Immature natural killer cell (primary cell): ENCODE measurements at regions not wholly inside any gene's neighbourhood (a gene's known extent, or its start where the extent isn't known, plus 50 kb on each side); places are given as distances from the start of the nearest gene placed in this dataset.

Experiments used
- DNase-seq, 3 donors: peaks; one replicate each; pipeline ENCODE4 v3.0.0; 2022; ENCODE audit warnings: mixed read lengths in 1 of 3
- H3K27ac Mint-ChIP-seq, 6 donors: one replicate each; pipeline ENCODE4 v1.8.0; 2020; ENCODE audit warnings: mixed read lengths in 6 of 6, mild to moderate bottlenecking in 5 of 6, inconsistent platforms in 4 of 6, moderate library complexity in 3 of 6
- H3K27me3 Mint-ChIP-seq, 3 donors: one replicate each; pipeline ENCODE4 v1.8.0; 2020 to 2021; ENCODE audit warnings: low read depth in 3 of 3, mild to moderate bottlenecking in 3 of 3, mixed read lengths in 3 of 3, moderate library complexity in 3 of 3, inconsistent platforms in 1 of 3
- H3K36me3 Mint-ChIP-seq, 3 donors: one replicate each; pipeline ENCODE4 v1.8.0; 2020; ENCODE audit warnings: mixed read lengths in 3 of 3, inconsistent platforms in 2 of 3, mild to moderate bottlenecking in 2 of 3
- H3K4me1 Mint-ChIP-seq, 2 donors: one replicate each; pipeline ENCODE4 v1.8.0; 2020; ENCODE audit warnings: inconsistent platforms in 2 of 2, mild to moderate bottlenecking in 2 of 2, mixed read lengths in 2 of 2, moderate library complexity in 1 of 2
- H3K4me3 Mint-ChIP-seq, 5 donors: one replicate each; pipeline ENCODE4 v1.8.0; 2020; ENCODE audit warnings: mild to moderate bottlenecking in 5 of 5, mixed read lengths in 5 of 5, inconsistent platforms in 3 of 5, moderate library complexity in 3 of 5
- H3K9me3 Mint-ChIP-seq, 6 donors: one replicate each; pipeline ENCODE4 v1.8.0; 2020; ENCODE audit warnings: mild to moderate bottlenecking in 6 of 6, mixed read lengths in 6 of 6, inconsistent platforms in 4 of 6, moderate library complexity in 3 of 6

DNA sequence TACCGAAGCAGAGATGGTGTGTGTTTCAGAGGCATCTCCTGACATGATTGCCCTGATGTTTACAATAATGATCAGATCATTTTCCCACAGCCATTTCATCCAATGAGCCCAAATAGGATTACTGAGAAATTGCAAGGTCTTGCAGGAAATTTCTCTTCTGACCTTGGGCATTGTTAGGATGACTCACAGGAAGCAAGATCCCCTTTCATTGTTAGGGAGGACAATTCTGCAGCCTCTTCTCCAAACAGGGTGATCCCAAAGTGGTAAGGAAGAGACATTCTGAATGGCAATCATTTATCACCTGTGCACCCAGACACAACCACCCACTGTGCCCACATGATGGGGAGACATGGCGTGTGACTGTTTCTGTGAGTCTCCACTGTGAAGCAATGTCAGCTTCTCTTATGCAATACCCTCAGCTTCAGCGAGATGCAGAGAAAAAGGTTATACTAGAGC is 306.7 kb upstream of the XYLT1 start:
- Mint-ChIP-seq H3K9me3 (peaks cover 0 to 3% (median 0%) of the 10 kb centered on the region in 6 donors), H3K27ac (no peak overlapping the region), H3K36me3 (no peaks in the 10 kb centered on the region), H3K4me3 (no peak overlapping the region), H3K4me1 (no peaks in the 10 kb centered on the region), H3K27me3 (peaks cover under 1 to 9% (median 2%) of the 10 kb centered on the region in 3 donors)
- DNase-seq: no peak

GRCh38 chr16:17776888-17777287 is 306.1 kb upstream of the XYLT1 start:
- Mint-ChIP-seq H3K36me3 (no peaks in the 10 kb centered on the region), H3K4me3 (no peak overlapping the region), H3K27ac (no peak overlapping the region), H3K4me1 (no peaks in the 10 kb centered on the region), H3K27me3 (peaks cover 0 to 9% (median 2%) of the 10 kb centered on the region in 3 donors), H3K9me3 (peaks cover 0 to 3% (median 0%) of the 10 kb centered on the region in 6 donors)
- no peak for DNase-seq

DNA sequence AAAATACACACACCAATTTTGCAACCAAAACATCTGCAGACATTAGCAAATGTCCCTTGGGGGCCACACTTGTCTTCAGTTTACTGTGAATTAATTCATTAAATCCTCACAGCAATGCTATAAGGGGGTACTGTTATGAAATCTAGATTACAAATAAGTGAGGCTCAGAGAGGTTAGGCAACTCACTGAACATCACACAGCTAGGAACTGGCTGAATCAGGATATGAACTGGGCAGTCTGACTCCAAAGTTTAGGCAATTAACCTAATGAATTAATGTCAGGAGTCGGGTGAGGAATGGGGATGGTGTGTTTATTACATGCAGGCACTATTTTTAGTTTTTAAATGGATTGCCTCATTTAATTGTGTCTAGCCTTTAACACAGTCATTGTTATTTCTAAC is 305.7 kb upstream of the XYLT1 start:
- peaks cover 0 to 9% (median 2%) of the 10 kb centered on the region in 3 donors for H3K27me3 Mint-ChIP-seq
- H3K9me3 Mint-ChIP-seq: peaks cover 0 to 3% (median 0%) of the 10 kb centered on the region in 6 donors
- H3K4me1 Mint-ChIP-seq: no peaks in the 10 kb centered on the region
- H3K36me3 Mint-ChIP-seq: no peaks in the 10 kb centered on the region
- DNase-seq: no peak
- H3K27ac Mint-ChIP-seq: no peak overlapping the region
- H3K4me3 Mint-ChIP-seq: no peak overlapping the region

GRCh38 chr16:17775061-17775460 is 304.3 kb upstream of the XYLT1 start:
- H3K36me3 Mint-ChIP-seq: no peaks in the 10 kb centered on the region
- no peaks in the 10 kb centered on the region for H3K4me1 Mint-ChIP-seq
- no peak overlapping the region for H3K4me3 Mint-ChIP-seq
- no peak for DNase-seq
- peaks cover 0 to 5% (median 0%) of the 10 kb centered on the region in 6 donors for H3K9me3 Mint-ChIP-seq
- no peak overlapping the region for H3K27ac Mint-ChIP-seq
- peaks cover 0 to 9% (median 4%) of the 10 kb centered on the region in 3 donors for H3K27me3 Mint-ChIP-seq

GRCh38 chr16:17773698-17774101 is 302.9 kb upstream of the XYLT1 start:
- H3K4me1 Mint-ChIP-seq: no peaks in the 10 kb centered on the region
- no peak for DNase-seq
- H3K27ac Mint-ChIP-seq: no peak overlapping the region
- no peak overlapping the region for H3K4me3 Mint-ChIP-seq
- H3K9me3 Mint-ChIP-seq: peaks cover 0 to 5% (median 0%) of the 10 kb centered on the region in 6 donors
- H3K27me3 Mint-ChIP-seq: peaks cover 4 to 9% (median 6%) of the 10 kb centered on the region in 3 donors
- H3K36me3 Mint-ChIP-seq: no peaks in the 10 kb centered on the region

GRCh38 chr16:17770104-17770503 is 299.3 kb upstream of the XYLT1 start:
- Mint-ChIP-seq H3K9me3 (peaks cover 0 to 2% (median 0%) of the 10 kb centered on the region in 6 donors), H3K36me3 (no peaks in the 10 kb centered on the region), H3K27me3 (peaks cover 0 to 6% (median 5%) of the 10 kb centered on the region in 3 donors), H3K4me1 (no peaks in the 10 kb centered on the region), H3K4me3 (no peak overlapping the region), H3K27ac (no peak overlapping the region)
- no peak for DNase-seq

DNA sequence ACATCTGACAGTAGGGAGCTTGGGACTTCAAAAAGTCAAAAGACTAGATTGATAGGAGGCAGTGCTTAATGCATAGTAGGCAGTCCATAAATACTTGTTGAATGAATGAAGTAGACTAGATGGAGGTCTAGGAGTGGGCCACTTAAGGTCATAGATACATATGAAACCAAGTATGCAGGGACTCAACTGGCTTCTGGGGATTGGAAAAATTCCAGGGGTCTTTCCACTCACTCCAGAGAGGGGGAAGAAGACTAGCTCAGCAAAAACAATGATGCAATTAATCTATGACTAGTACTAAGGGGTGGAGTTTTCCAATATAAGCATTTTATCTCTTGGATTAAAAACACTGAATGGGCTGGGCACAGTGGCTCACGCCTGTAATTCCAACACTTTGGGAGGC is 298.3 kb upstream of the XYLT1 start:
- no peaks in the 10 kb centered on the region for H3K36me3 Mint-ChIP-seq
- no peak for DNase-seq
- no peak overlapping the region for H3K27ac Mint-ChIP-seq
- H3K9me3 Mint-ChIP-seq: peaks cover 0 to 2% (median 0%) of the 10 kb centered on the region in 6 donors
- H3K4me3 Mint-ChIP-seq: no peak overlapping the region
- peaks cover 0 to 6% (median 5%) of the 10 kb centered on the region in 3 donors for H3K27me3 Mint-ChIP-seq
- no peaks in the 10 kb centered on the region for H3K4me1 Mint-ChIP-seq

- no peak for DNase-seq
- H3K36me3 Mint-ChIP-seq: no peaks in the 10 kb centered on the region
- no peaks in the 10 kb centered on the region for H3K4me1 Mint-ChIP-seq
- H3K27ac Mint-ChIP-seq: no peak overlapping the region
- no peak overlapping the region for H3K4me3 Mint-ChIP-seq
- peaks cover 0 to 3% (median 0%) of the 10 kb centered on the region in 6 donors for H3K9me3 Mint-ChIP-seq
- peaks cover 0 to 6% (median 5%) of the 10 kb centered on the region in 3 donors for H3K27me3 Mint-ChIP-seq
These were observed 297.5 kb upstream of the XYLT1 start for GRCh38 chr16:17768257-17768656.

GRCh38 chr16:17766012-17766411 is 295.3 kb upstream of the XYLT1 start:
- Mint-ChIP-seq H3K27ac (no peak overlapping the region), H3K27me3 (peaks cover 4 to 8% (median 6%) of the 10 kb centered on the region in 3 donors), H3K9me3 (peaks cover 0 to 3% (median 0%) of the 10 kb centered on the region in 6 donors), H3K4me3 (no peak overlapping the region), H3K4me1 (no peaks in the 10 kb centered on the region), H3K36me3 (no peaks in the 10 kb centered on the region)
- no peak for DNase-seq

DNA sequence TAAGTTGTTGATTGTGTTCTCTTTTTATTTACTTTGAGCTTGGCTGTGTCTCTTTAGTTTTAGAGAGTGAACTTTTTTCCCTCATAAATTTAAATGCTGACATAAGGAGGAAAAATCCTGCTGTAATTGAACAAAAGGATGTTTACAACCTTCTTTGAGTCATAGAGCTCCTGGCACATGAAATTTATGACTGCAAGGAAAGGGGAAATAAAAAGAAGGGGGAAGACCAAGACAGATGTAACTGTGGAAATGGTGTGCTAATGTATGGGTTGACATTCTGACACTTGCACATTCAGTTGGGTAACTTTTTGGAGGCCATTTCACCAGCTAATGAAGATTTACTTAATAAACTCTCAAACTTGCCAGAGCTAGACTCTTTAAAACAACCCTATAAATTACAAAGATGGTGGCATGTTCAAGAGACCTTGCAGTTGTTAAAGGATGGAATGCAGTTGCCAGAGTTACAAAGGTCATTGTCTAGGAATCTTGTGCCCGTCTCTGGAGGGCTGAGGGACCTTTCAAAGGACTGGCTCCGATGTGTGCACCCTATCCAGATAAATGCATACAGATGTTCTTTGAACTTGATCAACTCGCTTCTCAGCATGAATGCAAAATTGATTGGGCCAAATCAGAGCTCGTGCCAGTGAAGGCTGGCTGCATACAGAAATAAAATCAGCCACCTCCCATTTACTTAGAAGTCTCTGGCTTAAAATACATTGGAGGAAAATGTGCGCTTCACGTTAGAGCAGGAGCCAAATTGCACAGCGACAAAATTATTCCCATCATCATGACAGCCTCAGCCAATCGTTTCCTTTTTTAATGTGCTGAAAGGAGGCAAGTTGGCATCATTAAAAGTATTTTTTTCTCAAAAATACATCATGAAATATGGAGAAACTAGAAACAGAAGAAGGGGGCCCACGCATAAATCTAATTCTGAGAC is 289.0 kb upstream of the XYLT1 start:
- H3K27ac Mint-ChIP-seq: no peak overlapping the region
- no peaks in the 10 kb centered on the region for H3K36me3 Mint-ChIP-seq
- no peak for DNase-seq
- H3K4me3 Mint-ChIP-seq: no peak overlapping the region
- no peaks in the 10 kb centered on the region for H3K4me1 Mint-ChIP-seq
- peaks cover 3 to 7% (median 4%) of the 10 kb centered on the region in 3 donors for H3K27me3 Mint-ChIP-seq
- peaks cover 0 to 2% (median 0%) of the 10 kb centered on the region in 6 donors for H3K9me3 Mint-ChIP-seq

GRCh38 chr16:17757808-17758207 is 287.0 kb upstream of the XYLT1 start:
- Mint-ChIP-seq H3K4me1 (no peaks in the 10 kb centered on the region), H3K36me3 (no peaks in the 10 kb centered on the region), H3K9me3 (no peaks in the 10 kb centered on the region), H3K27me3 (peaks cover 3 to 7% (median 4%) of the 10 kb centered on the region in 3 donors), H3K4me3 (no peak overlapping the region), H3K27ac (no peak overlapping the region)
- DNase-seq: no peak

GRCh38 chr16:17755158-17755557 is 284.4 kb upstream of the XYLT1 start:
- Mint-ChIP-seq H3K27me3 (peaks cover 0 to 6% (median 4%) of the 10 kb centered on the region in 3 donors), H3K4me3 (no peak overlapping the region), H3K27ac (no peak overlapping the region), H3K9me3 (no peaks in the 10 kb centered on the region), H3K4me1 (no peaks in the 10 kb centered on the region), H3K36me3 (no peaks in the 10 kb centered on the region)
- no peak for DNase-seq

DNA sequence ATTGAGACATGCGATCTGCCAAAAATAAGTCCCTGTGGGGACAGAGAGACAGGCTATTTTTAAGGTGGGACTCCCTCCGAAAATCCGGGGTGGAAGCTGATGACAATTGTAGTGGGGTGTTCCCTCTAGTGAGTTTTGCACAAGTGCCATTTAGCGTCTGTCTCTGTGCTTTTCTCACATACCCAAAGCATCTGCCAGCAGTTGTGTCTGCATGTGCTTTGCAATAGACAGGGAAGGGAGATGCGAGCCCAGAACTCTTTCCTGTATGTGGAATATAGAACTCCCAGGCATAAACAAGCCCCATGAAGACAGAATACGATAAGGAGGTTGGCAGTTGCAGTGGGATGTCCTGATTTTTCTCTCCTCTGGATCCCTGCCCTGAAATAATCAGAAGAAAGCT is 282.7 kb upstream of the XYLT1 start:
- no peaks in the 10 kb centered on the region for H3K36me3 Mint-ChIP-seq
- no peak for DNase-seq
- peaks cover 0 to 6% (median 0%) of the 10 kb centered on the region in 6 donors for H3K9me3 Mint-ChIP-seq
- H3K4me3 Mint-ChIP-seq: no peak overlapping the region
- H3K27me3 Mint-ChIP-seq: peaks cover 0 to 11% (median 8%) of the 10 kb centered on the region in 3 donors
- no peaks in the 10 kb centered on the region for H3K4me1 Mint-ChIP-seq
- H3K27ac Mint-ChIP-seq: no peak overlapping the region

GRCh38 chr16:17749706-17750105 is 278.9 kb upstream of the XYLT1 start:
- Mint-ChIP-seq H3K9me3 (peaks cover 0 to 6% (median 0%) of the 10 kb centered on the region in 6 donors), H3K27me3 (peaks cover 0 to 13% (median 6%) of the 10 kb centered on the region in 3 donors), H3K27ac (no peak overlapping the region), H3K36me3 (no peaks in the 10 kb centered on the region), H3K4me1 (no peaks in the 10 kb centered on the region), H3K4me3 (no peak overlapping the region)
- no peak for DNase-seq
